Neuronal stem cell (in vitro differentiated cells): ENCODE measurements at regions not wholly inside any gene's neighbourhood (a gene's known extent, or its start where the extent isn't known, plus 50 kb on each side); places are given as distances from the start of the nearest gene placed in this dataset.

Source experiments
- DNase-seq: peaks from one replicate; pipeline ENCODE4 v3.0.0-alpha.2; 2013; ENCODE audit warnings: low spot score
- H2AFZ ChIP-seq: one replicate; pipeline ENCODE4 v1.6.1; 2013; ENCODE audit warnings: mild to moderate bottlenecking, low read length, inconsistent platforms
- H2AK5ac ChIP-seq: 2 replicates; pipeline ENCODE4 v1.6.1; 2013; ENCODE audit warnings: low read depth, mild to moderate bottlenecking, inconsistent platforms, low read length, moderate library complexity, mixed read lengths
- H2BK120ac ChIP-seq: 2 replicates; pipeline ENCODE4 v1.6.1; 2013; ENCODE audit warnings: low read depth, mild to moderate bottlenecking, inconsistent platforms, low read length, moderate library complexity, mixed read lengths
- H2BK12ac ChIP-seq: one replicate; pipeline ENCODE4 v1.6.1; 2013; ENCODE audit warnings: low read length, inconsistent platforms
- H2BK15ac ChIP-seq: 2 replicates; pipeline ENCODE4 v1.6.1; 2013; ENCODE audit warnings: mild to moderate bottlenecking, low read length, inconsistent platforms, mixed read lengths
- H2BK5ac ChIP-seq: one replicate; pipeline ENCODE4 v1.6.1; 2013; ENCODE audit warnings: inconsistent platforms, mild to moderate bottlenecking, low read length, moderate library complexity
- H3K14ac ChIP-seq: one replicate; pipeline ENCODE4 v1.6.1; 2013; ENCODE audit warnings: low read length, inconsistent platforms
- H3K18ac ChIP-seq: 2 replicates; pipeline ENCODE4 v1.6.1; 2013; ENCODE audit warnings: low read length, inconsistent platforms
- H3K23ac ChIP-seq: 2 replicates; pipeline ENCODE4 v1.6.1; 2013; ENCODE audit warnings: low read depth, mild to moderate bottlenecking, mixed read lengths, low read length, inconsistent platforms; ENCODE audit not compliant: poor library complexity
- H3K27ac ChIP-seq: replicated peaks from 3 replicates; pipeline ENCODE4 v1.5.1; 2013; ENCODE audit warnings: low read length, inconsistent platforms
- H3K27me3 ChIP-seq, 3 experiments: 2 replicates each; pipeline ENCODE4 v1.6.1; 2013; ENCODE audit warnings: low read length in 3 of 3, mild to moderate bottlenecking in 2 of 3, inconsistent platforms in 1 of 3, low read depth in 1 of 3, mixed read lengths in 1 of 3, moderate library complexity in 1 of 3; ENCODE audit not compliant: control insufficient read depth in 3 of 3, insufficient read depth in 3 of 3
- H3K36me3 ChIP-seq, 2 donors: replicated peaks in 1 of 2; 2 replicates each; pipeline ENCODE4 v1.6.1; 2013; ENCODE audit warnings: low read length in 2 of 2; ENCODE audit not compliant: control insufficient read depth in 2 of 2, insufficient read depth in 2 of 2
- H3K4ac ChIP-seq: 2 replicates; pipeline ENCODE4 v1.6.1; 2013; ENCODE audit warnings: inconsistent platforms, mild to moderate bottlenecking, low read length, moderate library complexity
- H3K4me1 ChIP-seq, 2 donors: 1 replicate in 1 of 2; 2 replicates in 1 of 2; pipeline ENCODE4 v1.6.1; 2013; ENCODE audit warnings: low read length in 2 of 2, low read depth in 1 of 2; ENCODE audit not compliant: control insufficient read depth in 2 of 2, insufficient read depth in 1 of 2
- H3K4me2 ChIP-seq: one replicate; pipeline ENCODE4 v1.6.1; 2013; ENCODE audit warnings: mild to moderate bottlenecking, low read length, inconsistent platforms; ENCODE audit not compliant: insufficient read depth, poor library complexity, severe bottlenecking
- H3K4me3 ChIP-seq, 2 donors: 2 replicates each; pipeline ENCODE4 v1.5.1; 2013; ENCODE audit warnings: low read length in 2 of 2, mild to moderate bottlenecking in 2 of 2, inconsistent platforms in 1 of 2, moderate library complexity in 1 of 2
- H3K79me1 ChIP-seq: one replicate; pipeline ENCODE4 v1.6.1; 2013; ENCODE audit warnings: low read depth, mild to moderate bottlenecking, inconsistent platforms, low read length, moderate library complexity
- H3K9ac ChIP-seq: one replicate; pipeline ENCODE4 v1.6.1; 2013; ENCODE audit warnings: mild to moderate bottlenecking, low read depth, low read length, inconsistent platforms; ENCODE audit not compliant: poor library complexity
- H3K9me3 ChIP-seq, 2 donors: replicated peaks in 1 of 2; 2 replicates each; pipeline versions ENCODE3 to v1.6.1; 2013; ENCODE audit warnings: low read length in 2 of 2, mild to moderate bottlenecking in 2 of 2, inconsistent platforms in 1 of 2, low read depth in 1 of 2, mixed read lengths in 1 of 2, moderate library complexity in 1 of 2; ENCODE audit not compliant: control insufficient read depth in 2 of 2, insufficient read depth in 1 of 2
- H4K8ac ChIP-seq: one replicate; pipeline ENCODE4 v1.6.1; 2013; ENCODE audit warnings: low read depth, mild to moderate bottlenecking, inconsistent platforms, low read length, moderate library complexity
- H4K91ac ChIP-seq: one replicate; pipeline ENCODE4 v1.6.1; 2013; ENCODE audit warnings: low read length, low read depth, mild to moderate bottlenecking, inconsistent platforms; ENCODE audit not compliant: poor library complexity
- WGBS, 2 donors: extraction: QIAGEN DNeasy Blood & Tissue Kit; methylation state at CpG; one replicate each; pipeline ENCODE4 v1.1.7; 2013; ENCODE audit warnings: missing lambda C conversion rate in 2 of 2, mixed read lengths in 1 of 2; ENCODE audit not compliant: insufficient read length in 2 of 2, insufficient replicate concordance in 1 of 2; ENCODE audit errors: extremely low coverage in 2 of 2; 5-methylcytosine and 5-hydroxymethylcytosine counted together

GRCh38 chr11:106482917-106483785 is 405.7 kb downstream of the AASDHPPT start:
- H3K79me1 ChIP-seq, result no peaks in the 10 kb centered on the region
- no peak overlapping the region for H3K9ac ChIP-seq
- no peaks in the 10 kb centered on the region for H3K27me3 ChIP-seq
- H3K23ac ChIP-seq, result no peak overlapping the region
- no peak overlapping the region for H3K27ac ChIP-seq
- no peak overlapping the region for H4K8ac ChIP-seq
- no peak overlapping the region for H3K14ac ChIP-seq
- H4K91ac ChIP-seq, result no peak overlapping the region
- DNase-seq, result no peak
- no peaks in the 10 kb centered on the region for H3K36me3 ChIP-seq
- no peak overlapping the region for H2BK12ac ChIP-seq
- H3K4me2 ChIP-seq, result no peak overlapping the region
- no CpG with 5 or more reads among the region's 3 CpGs for WGBS, 2 donors
- H2BK5ac ChIP-seq, result no peak overlapping the region
- H3K9me3 ChIP-seq, result no peaks in the 10 kb centered on the region
- peaks cover 6 to 11% of the 10 kb centered on the region in 2 donors for H3K4me1 ChIP-seq
- no peak overlapping the region for H3K18ac ChIP-seq
- no peak overlapping the region for H3K4me3 ChIP-seq
- H3K4ac ChIP-seq, result no peak overlapping the region
- H2BK120ac ChIP-seq, result no peak overlapping the region
- no peak overlapping the region for H2BK15ac ChIP-seq
- peak overlapping the region; percentile 33 for H2AFZ ChIP-seq
- no peak overlapping the region for H2AK5ac ChIP-seq

GRCh38 chr11:106491751-106492150 is 414.3 kb downstream of the AASDHPPT start:
- no peak overlapping the region for H3K4ac ChIP-seq
- H3K14ac ChIP-seq, result no peak overlapping the region
- no peak overlapping the region for H2BK120ac ChIP-seq
- no peak overlapping the region for H3K18ac ChIP-seq
- H3K27ac ChIP-seq, result no peak overlapping the region
- H3K9ac ChIP-seq, result no peak overlapping the region
- no peak for DNase-seq
- no peak overlapping the region for H4K8ac ChIP-seq
- no peaks in the 10 kb centered on the region for H3K79me1 ChIP-seq
- no peak overlapping the region for H2AFZ ChIP-seq
- no peak overlapping the region for H4K91ac ChIP-seq
- H3K36me3 ChIP-seq, result no peaks in the 10 kb centered on the region
- peaks cover 1 to 12% of the 10 kb centered on the region in 2 donors for H3K9me3 ChIP-seq
- no peak overlapping the region for H3K23ac ChIP-seq
- no peak overlapping the region for H2BK5ac ChIP-seq
- H3K27me3 ChIP-seq, result no peaks in the 10 kb centered on the region
- peaks cover 0 to 5% of the 10 kb centered on the region in 2 donors for H3K4me1 ChIP-seq
- H2BK15ac ChIP-seq, result no peak overlapping the region
- H3K4me3 ChIP-seq, result no peak overlapping the region
- H2AK5ac ChIP-seq, result no peak overlapping the region
- no peak overlapping the region for H3K4me2 ChIP-seq
- H2BK12ac ChIP-seq, result no peak overlapping the region

DNA sequence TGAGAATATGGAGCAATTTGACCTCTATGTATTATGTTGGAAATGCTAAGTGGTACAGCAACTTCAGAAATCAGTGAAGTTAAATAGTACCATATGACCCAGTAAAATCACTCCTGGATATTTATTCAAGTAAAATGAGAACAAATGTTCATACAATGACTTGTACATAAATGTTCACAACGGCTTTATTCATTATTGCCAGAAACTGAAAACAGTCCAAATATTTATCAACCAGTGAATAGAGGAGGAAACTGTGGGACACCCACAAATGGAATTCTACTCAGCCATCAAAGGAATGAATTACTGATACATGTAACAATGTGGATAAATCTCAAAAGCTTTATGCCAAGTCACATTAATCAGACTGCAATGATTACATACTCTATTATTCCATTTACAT is 416.3 kb downstream of the AASDHPPT start:
- Histone ChIP-seq H4K91ac (no peak overlapping the region), H3K4me1 (peaks cover 0 to 5% of the 10 kb centered on the region in 2 donors), H3K18ac (no peak overlapping the region), H2BK120ac (no peak overlapping the region), H2AFZ (no peak overlapping the region), H3K23ac (no peak overlapping the region), H2AK5ac (no peak overlapping the region), H3K9ac (no peak overlapping the region), H3K14ac (no peak overlapping the region), H3K4ac (no peak overlapping the region), H2BK12ac (no peak overlapping the region), H3K36me3 (no peaks in the 10 kb centered on the region), H3K27me3 (no peaks in the 10 kb centered on the region), H2BK5ac (no peak overlapping the region), H2BK15ac (no peak overlapping the region), H3K4me2 (no peak overlapping the region), H3K9me3 (peaks cover 1 to 12% of the 10 kb centered on the region in 2 donors), H4K8ac (no peak overlapping the region), H3K79me1 (no peaks in the 10 kb centered on the region), H3K4me3 (no peak overlapping the region), H3K27ac (no peak overlapping the region)
- WGBS, 2 donors, result no CpG with 5 or more reads among the region's 1 CpG
- no peak for DNase-seq

- no peak overlapping the region for H2BK5ac ChIP-seq
- H4K8ac ChIP-seq, result no peak overlapping the region
- peak overlapping the region; percentile 6 for H2AFZ ChIP-seq
- H2BK120ac ChIP-seq, result no peak overlapping the region
- H3K27ac ChIP-seq, result no peak overlapping the region
- H4K91ac ChIP-seq, result no peak overlapping the region
- H3K36me3 ChIP-seq, result no peaks in the 10 kb centered on the region
- H3K4ac ChIP-seq, result no peak overlapping the region
- H3K18ac ChIP-seq, result no peak overlapping the region
- no peak overlapping the region for H3K4me2 ChIP-seq
- H3K4me3 ChIP-seq, result no peak overlapping the region
- H2BK15ac ChIP-seq, result no peak overlapping the region
- peaks cover 0 to 6% of the 10 kb centered on the region in 2 donors for H3K9me3 ChIP-seq
- no peak overlapping the region for H3K23ac ChIP-seq
- DNase-seq, result no peak
- no peak overlapping the region for H3K14ac ChIP-seq
- H2AK5ac ChIP-seq, result no peak overlapping the region
- no peak overlapping the region for H2BK12ac ChIP-seq
- no peaks in the 10 kb centered on the region for H3K79me1 ChIP-seq
- peaks cover 0 to 5% of the 10 kb centered on the region in 2 donors for H3K4me1 ChIP-seq
- H3K27me3 ChIP-seq, result no peaks in the 10 kb centered on the region
- no peak overlapping the region for H3K9ac ChIP-seq
Observed at GRCh38 chr11:106495046-106495445, 417.6 kb downstream of the AASDHPPT start.
